ENCODE measurements at regions not wholly inside any gene's neighbourhood (a gene's known extent, or its start where the extent isn't known, plus 50 kb on each side); places are given as distances from the start of the nearest gene placed in this dataset.

DNA sequence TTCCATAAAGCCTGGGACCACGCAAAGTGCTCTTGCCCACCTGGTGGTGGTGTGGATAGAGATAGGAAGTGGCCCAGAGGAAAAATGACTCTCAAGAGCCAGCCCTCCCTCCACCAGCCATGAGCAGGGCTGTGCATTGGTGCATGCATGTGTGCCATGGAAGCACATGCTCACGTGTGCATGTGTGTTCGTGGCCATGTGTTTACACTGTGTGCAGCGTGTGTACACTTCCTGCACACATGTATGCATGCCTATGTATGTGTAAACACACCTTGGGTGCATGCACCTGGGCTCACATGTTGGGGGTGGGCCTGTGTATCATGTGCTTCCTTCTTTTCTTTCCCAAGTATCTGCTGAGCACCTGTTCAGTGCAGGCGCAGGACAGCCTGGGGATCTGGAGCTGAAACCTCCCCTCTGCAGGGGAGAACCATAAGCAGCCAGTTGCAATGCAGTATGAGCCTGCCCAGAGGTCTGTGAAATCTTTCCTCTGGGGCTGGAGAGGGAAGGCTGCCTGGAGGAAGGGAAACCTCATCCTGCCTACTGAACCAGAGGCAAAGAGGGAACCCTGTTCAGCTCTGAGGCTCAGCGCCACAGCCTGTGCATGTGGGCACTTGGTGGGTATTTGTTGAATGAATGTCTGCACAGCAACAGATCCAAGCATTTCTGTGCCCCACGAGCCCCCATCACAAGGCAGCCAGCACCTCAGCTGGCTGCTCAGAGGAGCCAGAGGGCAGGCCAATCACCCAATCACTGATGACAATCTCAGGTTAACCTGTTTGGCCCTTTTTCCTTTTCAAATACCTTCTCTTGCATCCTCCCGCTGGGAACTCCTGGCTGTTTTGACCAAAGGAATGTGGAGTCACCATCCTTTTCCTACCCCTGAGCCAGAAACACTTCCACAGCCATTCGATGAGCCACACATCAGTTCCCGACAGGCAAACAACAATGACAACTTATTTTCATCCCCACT lies 327.0 kb downstream of the NPHP4 start:
- H3K9me3 ChIP-seq = no peaks in the 10 kb centered on the region
- no peak for DNase-seq (ENCODE audit: low spot score in 2 of 2)
- H3K4me1 ChIP-seq = no peaks in the 10 kb centered on the region
- no peak overlapping the region for H3K4me3 ChIP-seq
- peaks cover 0 to 31% of the 10 kb centered on the region in 2 donors for H3K27me3 ChIP-seq
- no peak overlapping the region for H3K27ac ChIP-seq
- H3K36me3 ChIP-seq = no peaks in the 10 kb centered on the region
- no peak for TF ChIP-seq POLR2A (IDR thresholded peaks at IDR 0.05)
- no peak for TF ChIP-seq POLR2AphosphoS5 (IDR thresholded peaks at IDR 0.05)
- TF ChIP-seq, protein P1, sequence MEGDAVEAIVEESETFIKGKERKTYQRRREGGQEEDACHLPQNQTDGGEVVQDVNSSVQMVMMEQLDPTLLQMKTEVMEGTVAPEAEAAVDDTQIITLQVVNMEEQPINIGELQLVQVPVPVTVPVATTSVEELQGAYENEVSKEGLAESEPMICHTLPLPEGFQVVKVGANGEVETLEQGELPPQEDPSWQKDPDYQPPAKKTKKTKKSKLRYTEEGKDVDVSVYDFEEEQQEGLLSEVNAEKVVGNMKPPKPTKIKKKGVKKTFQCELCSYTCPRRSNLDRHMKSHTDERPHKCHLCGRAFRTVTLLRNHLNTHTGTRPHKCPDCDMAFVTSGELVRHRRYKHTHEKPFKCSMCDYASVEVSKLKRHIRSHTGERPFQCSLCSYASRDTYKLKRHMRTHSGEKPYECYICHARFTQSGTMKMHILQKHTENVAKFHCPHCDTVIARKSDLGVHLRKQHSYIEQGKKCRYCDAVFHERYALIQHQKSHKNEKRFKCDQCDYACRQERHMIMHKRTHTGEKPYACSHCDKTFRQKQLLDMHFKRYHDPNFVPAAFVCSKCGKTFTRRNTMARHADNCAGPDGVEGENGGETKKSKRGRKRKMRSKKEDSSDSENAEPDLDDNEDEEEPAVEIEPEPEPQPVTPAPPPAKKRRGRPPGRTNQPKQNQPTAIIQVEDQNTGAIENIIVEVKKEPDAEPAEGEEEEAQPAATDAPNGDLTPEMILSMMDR (IDR thresholded peaks at IDR 0.05) = no peak
- intact Hi-C loops (cut with DNase I; ENCODE audit: low total_unique reads) = no loop called here

DNA sequence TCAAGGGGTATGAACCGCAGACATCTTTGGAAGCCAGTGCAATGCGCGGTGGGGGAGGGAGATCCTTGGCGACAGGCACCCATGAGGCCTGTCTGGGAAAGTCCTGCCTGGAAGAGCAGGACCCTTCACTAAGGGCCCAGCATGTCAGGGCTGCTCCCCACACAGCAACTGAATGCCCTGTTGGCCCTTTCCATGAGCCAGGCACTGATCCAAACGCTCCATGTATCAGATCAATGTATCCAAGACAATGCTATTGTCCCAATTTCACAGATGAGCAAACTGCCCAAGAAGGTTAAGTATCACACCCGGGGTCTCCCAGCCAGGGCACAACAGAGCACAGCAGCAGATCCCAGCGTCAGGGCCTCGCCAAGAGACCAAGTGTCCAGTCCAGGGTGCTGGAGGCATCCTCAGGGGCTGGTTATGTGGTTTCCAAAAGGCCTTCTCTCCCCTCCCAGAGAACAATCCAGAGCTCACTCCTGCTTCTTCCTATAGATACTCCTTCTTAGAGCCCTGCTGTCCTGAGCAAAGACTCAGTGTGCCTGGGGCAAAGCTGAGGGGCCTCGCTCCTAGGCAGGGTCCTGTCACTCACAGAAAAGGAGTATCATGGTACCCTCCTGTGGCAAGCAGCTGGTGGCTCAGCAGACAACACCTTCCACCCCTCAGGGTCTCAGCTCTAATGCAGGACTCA lies 328.0 kb downstream of the NPHP4 start:
- no peak for DNase-seq (ENCODE audit: low spot score in 2 of 2)
- H3K27ac ChIP-seq = no peak overlapping the region
- peaks cover 0 to 31% of the 10 kb centered on the region in 2 donors for H3K27me3 ChIP-seq
- TF ChIP-seq, protein P1 (IDR thresholded peaks at IDR 0.05) = no peak
- TF ChIP-seq POLR2A (IDR thresholded peaks at IDR 0.05) (no peak), POLR2AphosphoS5 (IDR thresholded peaks at IDR 0.05) (no peak)
- no peaks in the 10 kb centered on the region for H3K36me3 ChIP-seq
- H3K4me3 ChIP-seq = no peak overlapping the region
- H3K4me1 ChIP-seq = no peaks in the 10 kb centered on the region
- H3K9me3 ChIP-seq = no peaks in the 10 kb centered on the region
- intact Hi-C loops (cut with DNase I; ENCODE audit: low total_unique reads) = no loop called here

DNA sequence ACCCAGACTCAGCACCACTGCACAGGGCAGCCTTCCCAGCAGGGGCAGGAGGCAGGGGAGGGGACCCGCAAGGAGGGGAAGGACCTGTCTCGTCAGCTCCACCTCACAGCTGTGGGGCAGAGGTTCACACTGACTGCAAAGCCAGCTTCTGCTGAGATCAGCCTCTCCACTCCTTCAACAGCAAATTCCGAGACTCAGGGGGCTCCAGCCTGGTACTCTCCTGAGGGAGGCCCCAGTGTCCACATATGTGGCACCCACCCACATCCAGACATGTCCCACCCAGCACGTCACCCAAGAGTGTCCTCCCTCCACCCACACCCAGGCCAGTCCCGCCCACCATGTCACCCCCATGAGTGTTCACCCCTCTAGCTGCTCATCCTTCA lies 329.5 kb downstream of the NPHP4 start:
- TF ChIP-seq POLR2A (IDR thresholded peaks at IDR 0.05) (no peak), POLR2AphosphoS5 (IDR thresholded peaks at IDR 0.05) (no peak)
- TF ChIP-seq, protein P1 (IDR thresholded peaks at IDR 0.05) = no peak
- Histone ChIP-seq H3K27me3 (peaks cover 0 to 31% of the 10 kb centered on the region in 2 donors), H3K27ac (no peak overlapping the region), H3K4me3 (no peak overlapping the region), H3K9me3 (no peaks in the 10 kb centered on the region), H3K4me1 (no peaks in the 10 kb centered on the region), H3K36me3 (no peaks in the 10 kb centered on the region)
- DNase-seq (ENCODE audit: low spot score in 2 of 2) = no peak
- intact Hi-C loops (cut with DNase I; ENCODE audit: low total_unique reads) = no loop called here

DNA sequence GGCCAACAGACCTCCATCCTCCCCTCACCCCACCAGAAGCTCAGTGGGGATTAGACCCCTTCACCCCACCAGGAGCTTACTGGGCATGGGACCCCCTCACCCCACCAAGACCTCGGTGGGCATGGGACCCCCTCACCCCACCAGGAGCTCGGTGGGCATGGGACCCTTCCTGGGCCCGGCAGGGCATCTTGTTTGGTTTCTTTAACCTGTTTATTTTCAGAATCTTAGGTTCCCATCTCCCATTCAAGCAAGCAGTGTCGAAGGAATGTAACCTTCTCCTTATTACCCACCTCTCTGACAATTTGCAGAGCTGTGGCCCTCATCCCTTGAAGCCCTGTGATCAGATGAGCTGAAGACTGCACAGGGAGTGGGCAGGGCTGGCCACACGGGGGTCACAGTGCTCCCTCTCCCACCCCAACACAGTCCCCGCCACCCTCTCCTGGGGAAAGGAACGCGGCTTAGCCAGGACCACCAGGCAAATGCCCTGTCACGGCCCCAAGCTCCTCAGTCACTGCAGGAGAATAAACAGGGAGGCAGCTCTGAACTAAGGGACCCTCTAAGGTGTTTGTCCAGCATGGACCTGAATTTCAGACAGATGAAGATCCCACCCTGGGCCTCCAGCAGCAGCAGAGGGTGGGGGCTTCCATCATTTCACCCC lies 330.0 kb downstream of the NPHP4 start:
- Histone ChIP-seq H3K27ac (no peak overlapping the region), H3K4me3 (no peak overlapping the region), H3K4me1 (no peaks in the 10 kb centered on the region), H3K27me3 (peaks cover 0 to 31% of the 10 kb centered on the region in 2 donors), H3K36me3 (no peaks in the 10 kb centered on the region), H3K9me3 (no peaks in the 10 kb centered on the region)
- no peak for DNase-seq (ENCODE audit: low spot score in 2 of 2)
- TF ChIP-seq POLR2A (IDR thresholded peaks at IDR 0.05) (no peak), POLR2AphosphoS5 (IDR thresholded peaks at IDR 0.05) (no peak)
- TF ChIP-seq, protein P1 (IDR thresholded peaks at IDR 0.05) = no peak
- intact Hi-C loops (cut with DNase I; ENCODE audit: low total_unique reads) = no loop called here

Data from breast epithelium (tissue), 4 donors.